NCI-H146 treated with DMSO at 0.1 percent for 48 hours (cell line): ENCODE measurements at regions not wholly inside any gene's neighbourhood (a gene's known extent, or its start where the extent isn't known, plus 50 kb on each side); places are given as distances from the start of the nearest gene placed in this dataset.

Experiments
- DNase-seq: peaks from one replicate; lab custom pipeline; 2025; ENCODE audit not compliant: unreplicated experiment; lab: John Stamatoyannopoulos, UW

- no peak for DNase-seq
Measured at GRCh38 chrX:13151828-13152517, 107.6 kb upstream of the FAM9C start.

GRCh38 chrX:13149702-13150350 lies 105.4 kb upstream of the FAM9C start:
- DNase-seq: no peak

- no peak for DNase-seq
Measured at GRCh38 chrX:13147733-13148132, 103.3 kb upstream of the FAM9C start.

- DNase-seq: no peak
Measured at GRCh38 chrX:13147147-13147546, 102.7 kb upstream of the FAM9C start.

GRCh38 chrX:13144927-13145655 lies 100.7 kb upstream of the FAM9C start:
- no peak for DNase-seq

GRCh38 chrX:13142891-13143290 lies 98.5 kb upstream of the FAM9C start:
- no peak for DNase-seq

GRCh38 chrX:13140007-13140406 lies 95.6 kb upstream of the FAM9C start:
- DNase-seq: no peak

GRCh38 chrX:13131396-13132137 lies 87.1 kb upstream of the FAM9C start:
- no peak for DNase-seq

GRCh38 chrX:13130816-13131215 lies 86.4 kb upstream of the FAM9C start:
- no peak for DNase-seq

- no peak for DNase-seq
Measured at GRCh38 chrX:13128104-13128503, 83.7 kb upstream of the FAM9C start.

GRCh38 chrX:13126775-13127174 lies 82.4 kb upstream of the FAM9C start:
- DNase-seq: peak; percentile 7

GRCh38 chrX:13125188-13125587 lies 80.8 kb upstream of the FAM9C start:
- DNase-seq: no peak

- DNase-seq: no peak
Measured at GRCh38 chrX:13123857-13124345, 79.5 kb upstream of the FAM9C start.

GRCh38 chrX:13123247-13123856 lies 78.9 kb upstream of the FAM9C start:
- DNase-seq: no peak

- no peak for DNase-seq
Measured at GRCh38 chrX:13121020-13121555, 76.7 kb upstream of the FAM9C start.

- no peak for DNase-seq
Measured at GRCh38 chrX:13120017-13120416, 75.6 kb upstream of the FAM9C start.

GRCh38 chrX:13119386-13119785 lies 75.0 kb upstream of the FAM9C start:
- no peak for DNase-seq

GRCh38 chrX:13115146-13115855 lies 70.9 kb upstream of the FAM9C start:
- no peak for DNase-seq

GRCh38 chrX:13112499-13112898 lies 68.1 kb upstream of the FAM9C start:
- no peak for DNase-seq
